ENCODE measurements at regions not wholly inside any gene's neighbourhood (a gene's known extent, or its start where the extent isn't known, plus 50 kb on each side); places are given as distances from the start of the nearest gene placed in this dataset.
A peak's percentile ranks its signal among the peaks of the same experiment; 100 is the strongest.

DNA sequence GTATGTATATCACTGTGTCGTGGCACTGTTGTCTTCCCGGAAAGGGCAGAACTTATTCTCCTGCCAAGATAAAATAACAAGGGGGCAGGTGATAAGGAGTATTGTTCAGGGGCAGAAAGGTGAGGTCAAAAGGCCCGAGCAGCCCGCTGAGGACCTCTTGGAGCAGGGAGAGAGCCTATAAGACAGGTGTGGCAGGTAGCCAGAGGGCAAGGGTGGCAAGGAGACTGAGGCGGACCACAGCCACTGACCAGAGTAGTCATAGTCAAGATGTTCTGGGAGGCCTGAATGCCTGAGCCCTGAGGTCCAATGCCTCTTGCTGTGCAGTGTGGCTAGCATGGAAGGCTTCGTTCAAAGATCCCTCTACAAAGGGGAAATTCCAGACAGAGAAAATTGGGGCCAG lies 172.3 kb upstream of the CHRNA7 start:
- TF ChIP-seq POLR2A (IDR thresholded peaks at IDR 0.05; ENCODE audit: low read depth, low read length): no peak
- DNase-seq (ENCODE audit: insufficient read length, low spot score) (no peak), FAIRE-seq (no peak)

DNA sequence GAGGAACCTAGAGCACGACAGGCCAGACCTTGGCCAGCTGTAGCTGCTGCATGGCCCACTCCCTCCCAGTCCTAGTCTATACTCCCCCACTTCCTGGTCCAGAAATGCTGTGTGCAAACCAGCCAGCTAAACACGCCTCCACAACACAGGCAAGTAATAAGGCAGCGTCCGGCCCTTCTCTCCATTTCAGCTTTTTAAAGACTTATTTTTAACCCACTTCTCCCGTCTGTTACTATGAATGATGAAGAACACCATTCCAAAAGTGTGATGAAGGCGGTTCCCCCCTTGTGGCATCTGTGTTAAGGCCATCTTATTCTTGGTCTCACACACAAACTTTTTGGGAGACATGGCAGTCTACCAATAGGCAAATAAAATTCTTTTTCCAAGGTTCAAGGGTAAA lies 164.1 kb upstream of the CHRNA7 start:
- no peak for TF ChIP-seq POLR2A (IDR thresholded peaks at IDR 0.05; ENCODE audit: low read depth, low read length)
- DNase-seq (ENCODE audit: insufficient read length, low spot score) (no peak), FAIRE-seq (no peak)

DNA sequence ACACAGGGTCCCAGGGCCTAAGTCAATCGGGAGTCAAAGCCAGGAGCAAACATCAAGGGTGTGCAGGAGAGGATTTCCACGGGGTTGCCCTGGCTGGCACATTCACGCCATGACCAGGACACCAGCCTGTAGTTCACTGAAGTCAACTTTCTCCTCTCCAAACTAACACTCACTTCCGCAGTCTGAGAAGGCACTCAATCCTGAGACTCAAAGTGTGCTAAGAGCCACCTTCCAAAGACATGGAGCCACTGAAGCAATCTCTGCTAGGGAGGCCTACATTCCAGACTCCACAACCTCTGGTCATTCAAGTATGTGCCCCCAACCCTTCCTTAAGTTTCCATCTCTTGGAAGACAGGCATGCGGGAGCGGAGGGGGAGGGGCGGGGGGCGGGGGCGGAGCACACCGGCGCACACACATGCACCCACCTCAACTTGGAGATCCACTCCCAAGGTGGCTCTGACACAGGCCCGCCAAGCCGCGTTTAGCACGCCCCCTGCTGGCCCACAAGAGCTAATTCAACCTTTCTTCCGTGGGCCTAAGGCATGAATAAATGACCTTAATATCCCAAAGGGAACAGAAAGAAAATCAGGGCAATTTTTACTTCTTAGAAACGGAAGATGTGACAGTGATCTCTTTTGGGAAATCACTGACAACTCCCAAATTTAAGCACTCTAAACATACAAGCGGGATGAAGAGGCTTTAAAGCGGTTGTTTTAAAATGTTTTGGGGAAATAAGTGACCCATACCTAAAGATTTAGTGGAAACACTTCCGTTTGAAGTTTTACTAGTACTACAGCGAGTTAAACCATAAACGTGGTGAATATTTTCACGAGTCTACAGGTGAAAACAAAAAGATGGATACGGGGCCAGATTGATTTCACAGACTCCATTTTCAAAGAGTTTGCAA lies 162.5 kb upstream of the CHRNA7 start:
- DNase-seq (ENCODE audit: insufficient read length, low spot score): peak; percentile 65
- no peak for TF ChIP-seq POLR2A (IDR thresholded peaks at IDR 0.05; ENCODE audit: low read depth, low read length)
- FAIRE-seq: peak; percentile 89

DNA sequence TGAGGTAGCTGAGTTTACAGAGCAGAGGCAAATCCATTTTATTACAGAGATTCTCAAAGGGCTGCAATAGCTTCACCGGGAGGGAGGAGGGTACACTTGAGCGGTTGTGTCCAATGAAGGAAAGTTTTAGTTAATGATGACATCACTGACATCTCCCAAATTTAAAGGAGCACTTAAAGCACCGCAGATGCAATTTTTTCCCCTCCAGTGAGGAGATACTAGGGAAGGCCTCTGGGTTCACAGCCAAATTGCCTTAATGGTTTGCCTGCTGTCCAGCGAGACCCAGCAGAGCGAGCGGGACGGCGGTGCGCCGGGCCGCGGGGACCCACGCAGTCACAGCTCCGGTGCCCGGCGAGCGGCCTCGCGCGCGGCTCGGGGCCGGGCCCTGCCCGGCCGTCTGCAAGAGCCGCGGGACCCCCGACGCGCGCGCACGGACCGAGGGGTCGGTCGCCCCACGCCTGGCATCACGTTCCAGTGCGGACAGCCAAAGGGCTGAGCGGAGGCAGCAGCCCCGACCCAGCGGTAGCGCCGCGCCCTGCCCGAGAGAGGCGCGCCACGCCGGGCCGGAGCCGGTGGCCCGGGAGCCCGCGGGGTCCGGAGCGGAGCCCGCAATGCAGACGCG lies 160.5 kb upstream of the CHRNA7 start:
- TF ChIP-seq POLR2A (IDR thresholded peaks at IDR 0.05; ENCODE audit: low read depth, low read length): no peak
- no peak for FAIRE-seq
- DNase-seq (ENCODE audit: insufficient read length, low spot score): no peak

DNA sequence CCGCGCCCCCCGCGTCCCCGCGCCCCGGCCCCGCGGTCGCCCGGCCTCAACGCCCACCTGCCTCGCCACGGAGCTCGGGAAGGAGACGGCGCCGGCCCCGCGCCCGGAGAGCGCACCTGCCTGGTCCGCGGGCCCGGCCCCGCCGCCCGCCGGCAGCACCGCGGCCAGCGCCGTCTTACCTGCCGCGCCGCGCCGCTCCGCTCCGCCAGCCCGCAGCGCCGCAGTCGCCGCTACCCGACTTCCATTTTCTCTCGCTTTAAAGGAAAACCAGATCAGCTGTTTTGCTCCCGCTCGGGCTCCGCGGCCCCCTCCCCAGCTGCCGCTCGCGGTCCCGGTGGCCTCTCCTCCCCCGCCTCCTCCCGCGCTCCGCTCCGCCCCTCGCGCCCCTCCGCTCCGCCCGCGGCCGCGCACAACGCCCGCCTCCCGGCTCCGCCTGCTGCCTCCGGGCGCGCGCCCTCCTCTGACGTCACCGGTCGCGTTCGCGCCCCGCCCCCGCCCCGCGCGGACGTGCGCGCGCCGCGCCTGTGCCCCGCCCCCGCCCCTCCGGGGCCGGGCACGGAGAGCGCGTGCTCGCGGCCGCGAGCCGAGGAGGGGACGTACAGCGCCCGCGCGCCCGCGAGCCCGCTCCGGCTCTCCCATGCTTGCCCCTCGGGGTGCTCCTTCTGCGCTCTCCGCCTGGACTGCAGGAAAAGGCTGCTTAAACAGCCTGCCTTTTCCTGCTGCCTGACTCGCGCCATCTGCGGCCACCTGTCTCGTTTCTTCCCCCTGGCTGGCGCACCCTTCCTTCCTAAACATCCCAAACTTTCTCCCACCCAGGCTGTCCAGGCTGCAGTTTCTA lies 159.8 kb upstream of the CHRNA7 start, which contains the start of gene OTUD7A:
TSS of gene OTUD7A (minus strand) at position 346 of the 838 bp plus-strand sequence.
- TF ChIP-seq POLR2A (IDR thresholded peaks at IDR 0.05; ENCODE audit: low read depth, low read length): no peak
- peak; percentile 55 for DNase-seq (ENCODE audit: insufficient read length, low spot score)
- FAIRE-seq: no peak

DNA sequence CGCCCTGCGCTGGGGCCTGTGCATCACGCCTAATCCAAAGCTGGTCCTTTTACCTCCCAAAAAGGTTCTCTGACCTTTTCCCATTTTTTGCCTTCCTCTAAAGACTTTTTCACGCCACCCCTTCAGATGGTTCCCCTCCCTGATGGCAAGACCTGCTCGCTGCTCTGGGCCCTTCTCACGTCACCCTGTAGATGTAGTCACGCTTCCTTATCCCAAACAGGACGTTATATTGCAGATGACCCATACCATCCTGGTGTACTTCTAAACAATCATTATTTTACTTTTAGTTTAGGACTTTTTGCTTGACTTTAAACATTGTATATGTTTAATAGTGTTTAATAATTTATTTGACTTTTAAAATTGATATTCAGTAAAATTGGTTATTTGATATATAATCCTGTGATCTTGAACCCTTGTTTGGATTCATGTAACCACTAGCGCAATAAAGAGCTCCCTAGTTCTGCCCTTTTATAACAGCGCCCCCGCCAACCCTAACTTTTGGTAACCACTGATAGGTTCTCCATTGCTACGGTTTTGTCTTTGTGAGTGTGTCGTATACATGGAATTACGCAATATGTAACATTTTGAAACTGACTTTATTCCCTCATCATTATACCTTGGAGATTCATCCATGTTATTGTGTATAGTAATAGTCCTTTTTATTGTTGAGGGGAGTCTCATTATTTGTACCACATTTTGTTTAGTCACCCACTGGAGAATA lies 159.0 kb upstream of the CHRNA7 start:
- no peak for DNase-seq (ENCODE audit: insufficient read length, low spot score)
- FAIRE-seq: no peak

DNA sequence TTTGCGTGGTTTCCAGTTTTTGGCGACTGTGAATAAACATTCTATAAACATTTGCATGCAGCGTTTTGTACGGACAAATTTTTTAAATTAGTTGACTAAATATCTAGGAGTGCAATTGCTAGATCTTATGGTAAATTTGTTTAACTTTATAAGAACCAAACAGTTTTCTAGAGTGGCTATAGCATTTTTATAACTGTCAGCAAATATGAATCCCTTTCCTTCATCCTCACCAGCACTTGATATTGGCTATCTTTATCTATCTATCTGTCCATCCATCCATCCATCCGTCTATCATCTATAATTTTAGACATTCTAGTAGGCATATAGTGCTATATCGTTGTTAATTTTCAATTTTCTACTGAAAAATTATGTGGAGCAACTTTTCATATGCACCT lies 158.4 kb upstream of the CHRNA7 start:
- DNase-seq (ENCODE audit: insufficient read length, low spot score) (no peak), FAIRE-seq (no peak)
- TF ChIP-seq POLR2A (IDR thresholded peaks at IDR 0.05; ENCODE audit: low read depth, low read length): no peak

More for the DNA sequence above, 159.0 kb upstream of the CHRNA7 start:
- TF ChIP-seq POLR2A (IDR thresholded peaks at IDR 0.05; ENCODE audit: low read depth, low read length): no peak

DNA sequence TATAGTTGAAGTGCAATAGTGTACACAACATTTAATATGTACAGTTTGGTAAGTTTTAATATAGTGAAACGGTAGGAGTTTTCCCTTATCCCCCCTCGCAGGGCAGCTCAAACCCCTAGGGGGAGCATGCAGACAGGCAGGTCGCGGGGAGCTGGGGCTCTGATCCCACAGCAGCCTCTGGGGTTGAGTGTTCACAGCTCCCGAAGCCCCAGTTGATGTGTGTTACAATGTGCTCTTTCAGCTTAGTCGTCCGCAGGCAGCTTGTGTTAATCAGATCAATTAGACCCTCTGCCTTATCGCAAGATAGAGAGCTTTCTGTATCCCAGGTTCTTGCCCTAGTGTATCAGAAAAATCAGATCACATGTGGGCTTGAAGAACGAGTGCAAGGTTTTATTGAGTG lies 143.1 kb upstream of the CHRNA7 start:
- FAIRE-seq: no peak
- no peak for DNase-seq (ENCODE audit: insufficient read length, low spot score)
- TF ChIP-seq POLR2A (IDR thresholded peaks at IDR 0.05; ENCODE audit: low read depth, low read length): no peak

DNA sequence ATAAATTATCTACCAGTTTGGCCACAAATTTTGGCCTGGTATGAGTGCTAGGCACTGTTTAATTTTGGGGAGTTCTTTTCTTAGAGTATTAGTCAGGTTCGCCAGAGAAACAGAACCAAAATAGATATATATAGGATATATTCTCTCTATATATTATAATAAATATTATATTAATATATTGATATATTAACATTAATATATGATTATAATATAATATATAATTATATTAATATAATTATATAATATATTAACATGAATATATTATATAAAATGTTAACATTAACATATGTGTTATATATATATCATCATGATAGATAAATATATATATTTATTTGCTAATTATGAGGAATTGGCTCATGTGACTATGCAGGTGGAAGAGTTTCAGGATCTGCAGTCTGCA lies 137.8 kb upstream of the CHRNA7 start:
- no peak for FAIRE-seq
- no peak for TF ChIP-seq POLR2A (IDR thresholded peaks at IDR 0.05; ENCODE audit: low read depth, low read length)
- no peak for DNase-seq (ENCODE audit: insufficient read length, low spot score)

DNA sequence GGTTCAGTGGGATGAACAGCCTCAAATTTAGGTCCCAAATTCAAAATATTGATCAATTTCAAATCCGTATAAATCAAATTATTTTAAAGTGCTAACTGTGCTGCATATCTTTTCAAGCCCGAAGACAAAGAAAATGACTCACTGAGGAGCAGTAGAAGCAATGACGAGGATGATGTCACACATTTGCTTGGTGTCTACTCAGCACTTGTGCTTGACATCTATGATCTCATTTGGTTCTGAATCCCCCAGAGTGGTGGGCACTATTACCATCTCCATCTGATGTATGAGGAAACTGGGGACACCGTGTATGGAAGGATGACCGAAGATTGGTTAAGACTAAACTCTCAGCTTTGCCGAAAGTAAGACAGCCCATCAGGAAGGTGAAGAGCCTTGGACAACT lies 136.5 kb upstream of the CHRNA7 start:
- TF ChIP-seq POLR2A (IDR thresholded peaks at IDR 0.05; ENCODE audit: low read depth, low read length): no peak
- no peak for FAIRE-seq
- no peak for DNase-seq (ENCODE audit: insufficient read length, low spot score)

DNA sequence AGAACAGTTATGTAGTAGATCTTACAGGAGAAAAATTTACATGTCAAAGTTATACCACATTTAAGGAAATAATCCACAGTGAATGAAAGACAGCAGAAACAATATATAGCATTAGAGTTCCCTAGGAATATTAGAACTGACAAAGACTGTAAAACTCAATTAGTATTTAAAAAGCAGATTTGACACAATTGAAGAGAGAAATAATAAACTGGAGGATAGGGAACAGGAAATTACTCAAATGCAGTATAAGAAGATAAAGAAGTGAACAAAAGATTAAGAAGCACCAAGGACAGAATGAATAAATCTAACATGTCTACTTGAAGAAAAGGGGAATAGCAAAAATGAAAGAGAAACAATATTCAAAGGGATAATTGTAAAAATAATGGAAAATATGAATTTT lies 132.6 kb upstream of the CHRNA7 start:
- no peak for FAIRE-seq
- TF ChIP-seq POLR2A (IDR thresholded peaks at IDR 0.05; ENCODE audit: low read depth, low read length): no peak
- no peak for DNase-seq (ENCODE audit: insufficient read length, low spot score)

DNA sequence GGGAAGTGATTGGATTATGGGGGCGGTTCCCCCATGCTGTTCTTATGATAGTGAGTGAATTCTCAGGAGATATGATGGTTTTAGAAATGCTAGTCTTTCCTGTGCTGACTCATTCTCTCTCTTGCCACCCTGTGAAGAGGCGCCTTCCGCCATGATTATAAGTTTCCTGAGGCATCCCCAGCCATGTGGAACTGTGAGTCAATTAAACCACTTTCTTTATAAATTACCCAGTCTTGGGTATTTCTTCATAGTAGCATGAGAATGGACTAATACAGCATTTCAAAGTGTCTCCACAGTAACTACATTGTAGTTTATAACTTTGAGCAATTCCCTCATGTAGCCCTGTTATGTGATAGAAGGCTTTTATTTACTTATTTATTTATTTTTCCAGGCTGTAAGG lies 128.8 kb upstream of the CHRNA7 start:
- DNase-seq (ENCODE audit: insufficient read length, low spot score): no peak
- FAIRE-seq: no peak
- no peak for TF ChIP-seq POLR2A (IDR thresholded peaks at IDR 0.05; ENCODE audit: low read depth, low read length)

DNA sequence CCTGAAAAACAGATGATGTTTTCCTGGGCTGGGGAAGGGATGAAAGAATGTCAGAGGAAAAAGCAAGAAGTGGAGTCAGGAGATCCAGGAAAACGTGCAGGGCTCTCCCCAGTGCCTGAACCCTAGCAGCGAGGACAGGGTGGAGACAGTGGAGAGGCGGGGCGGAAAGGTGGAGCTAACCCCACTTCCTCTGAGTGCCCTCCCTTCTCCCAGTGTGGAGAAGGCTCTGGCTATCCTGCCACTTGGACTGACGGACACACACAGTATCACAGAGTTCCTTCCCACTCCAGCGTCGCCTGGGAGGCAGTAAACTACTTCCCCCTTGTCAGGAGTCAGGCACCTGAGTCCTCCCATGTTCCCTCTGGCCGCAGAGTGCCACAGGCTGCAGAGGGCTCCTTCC lies 125.3 kb upstream of the CHRNA7 start:
- no peak for TF ChIP-seq POLR2A (IDR thresholded peaks at IDR 0.05; ENCODE audit: low read depth, low read length)
- FAIRE-seq: no peak
- no peak for DNase-seq (ENCODE audit: insufficient read length, low spot score)
